HG03103 (cell line): ENCODE measurements at regions not wholly inside any gene's neighbourhood (a gene's known extent, or its start where the extent isn't known, plus 50 kb on each side); places are given as distances from the start of the nearest gene placed in this dataset.

Source experiments
- ATAC-seq: cut with Tn5 transposase; IDR thresholded peaks from one replicate; pipeline ENCODE4 v1.9.1; 2021; ENCODE audit warnings: low read depth; ENCODE audit not compliant: unreplicated experiment

GRCh38 chr3:67832817-67833216, 178.4 kb upstream of the SUCLG2 start:
- no peak for ATAC-seq

GRCh38 chr3:67831262-67831661, 176.8 kb upstream of the SUCLG2 start:
- ATAC-seq: no peak

- ATAC-seq: no peak
These were observed 174.1 kb upstream of the SUCLG2 start for GRCh38 chr3:67828486-67829010.

- no peak for ATAC-seq
These were observed 166.7 kb upstream of the SUCLG2 start for GRCh38 chr3:67821135-67821534.

GRCh38 chr3:67819447-67819846, 165.0 kb upstream of the SUCLG2 start:
- ATAC-seq: no peak

- ATAC-seq: no peak
These were observed 155.0 kb upstream of the SUCLG2 start for GRCh38 chr3:67809370-67809935.

- ATAC-seq: no peak
These were observed 154.5 kb upstream of the SUCLG2 start for GRCh38 chr3:67808906-67809305.

GRCh38 chr3:67804578-67804977, 150.2 kb upstream of the SUCLG2 start:
- no peak for ATAC-seq

- ATAC-seq: no peak
These were observed 149.7 kb upstream of the SUCLG2 start for GRCh38 chr3:67804089-67804488.

GRCh38 chr3:67798412-67798811, 144.0 kb upstream of the SUCLG2 start:
- no peak for ATAC-seq

GRCh38 chr3:67791620-67792019, 137.2 kb upstream of the SUCLG2 start:
- no peak for ATAC-seq

GRCh38 chr3:67790043-67790442, 135.6 kb upstream of the SUCLG2 start:
- peak; percentile 83 for ATAC-seq

- no peak for ATAC-seq
These were observed 134.0 kb upstream of the SUCLG2 start for GRCh38 chr3:67788396-67788795.

- no peak for ATAC-seq
These were observed 129.2 kb upstream of the SUCLG2 start for GRCh38 chr3:67783281-67784250.

GRCh38 chr3:67781871-67782270, 127.5 kb upstream of the SUCLG2 start:
- ATAC-seq: no peak

GRCh38 chr3:67781218-67781617, 126.8 kb upstream of the SUCLG2 start:
- no peak for ATAC-seq

- ATAC-seq: no peak
These were observed 120.3 kb upstream of the SUCLG2 start for GRCh38 chr3:67774676-67775075.

- no peak for ATAC-seq
These were observed 111.2 kb upstream of the SUCLG2 start for GRCh38 chr3:67765575-67765974.

- no peak for ATAC-seq
These were observed 90.9 kb upstream of the SUCLG2 start for GRCh38 chr3:67745296-67745695.

GRCh38 chr3:67744699-67745098, 90.3 kb upstream of the SUCLG2 start:
- ATAC-seq: no peak

GRCh38 chr3:67739851-67740250, 85.4 kb upstream of the SUCLG2 start:
- no peak for ATAC-seq
